Smooth muscle cell (in vitro differentiated cells): ENCODE measurements at regions not wholly inside any gene's neighbourhood (a gene's known extent, or its start where the extent isn't known, plus 50 kb on each side); places are given as distances from the start of the nearest gene placed in this dataset.

ENCODE experiments used
- DNase-seq: peaks from one replicate; lab custom pipeline; 2025; ENCODE audit not compliant: unreplicated experiment; lab: John Stamatoyannopoulos, UW
- H2AFZ ChIP-seq: fragments of 200-600 bp; sonication (generic); 2 replicates; pipeline ENCODE4 v1.6.0; 2016; ENCODE audit warnings: antibody characterized with exemption, low read depth, mild to moderate bottlenecking
- H3F3A ChIP-seq: fragments of 200-600 bp; sonication (generic); 2 replicates; pipeline ENCODE4 v1.6.0; 2017; ENCODE audit warnings: antibody characterized with exemption, low read depth
- H3K27ac ChIP-seq: fragments of 200-600 bp; sonication (generic); 2 replicates; pipeline ENCODE4 v1.5.1; 2016; ENCODE audit warnings: low read depth, mild to moderate bottlenecking
- H3K27me3 ChIP-seq: fragments of 200-600 bp; sonication (generic); 2 replicates; pipeline ENCODE4 v1.6.1; 2016; ENCODE audit warnings: low read depth, mild to moderate bottlenecking
- H3K36me3 ChIP-seq: fragments of 200-600 bp; sonication (generic); 2 replicates; pipeline ENCODE4 v1.5.1; 2016; ENCODE audit warnings: low read depth
- H3K4me1 ChIP-seq: fragments of 200-600 bp; sonication (generic); 2 replicates; pipeline ENCODE4 v1.5.1; 2016; ENCODE audit warnings: low read depth
- H3K4me2 ChIP-seq: fragments of 200-600 bp; sonication (generic); 2 replicates; pipeline ENCODE4 v1.6.0; 2016; ENCODE audit warnings: mild to moderate bottlenecking
- H3K4me3 ChIP-seq: fragments of 200-600 bp; sonication (generic); 2 replicates; pipeline ENCODE4 v1.5.1; 2016; ENCODE audit warnings: mild to moderate bottlenecking
- H3K79me2 ChIP-seq: fragments of 200-600 bp; sonication (generic); 2 replicates; pipeline ENCODE4 v1.6.0; 2016; ENCODE audit warnings: low read depth, mild to moderate bottlenecking
- H3K9ac ChIP-seq: fragments of 200-600 bp; sonication (generic); 2 replicates; pipeline ENCODE4 v1.6.0; 2016; ENCODE audit warnings: low read depth
- H3K9me3 ChIP-seq: fragments of 200-600 bp; sonication (generic); replicated peaks from 2 replicates; pipeline ENCODE4 v1.5.1; 2016; ENCODE audit warnings: low read depth
- H4K20me1 ChIP-seq: fragments of 200-600 bp; sonication (generic); 2 replicates; pipeline ENCODE4 v1.6.0; 2016; ENCODE audit warnings: low read depth
- WGBS: methylation state at CpG from one replicate; pipeline ENCODE4 v1.1.7; 2016; ENCODE audit warnings: low lambda C conversion rate; 5-methylcytosine and 5-hydroxymethylcytosine counted together
- TF ChIP-seq, protein P1 (sequence below): fragments of 200-600 bp; sonication (generic); IDR thresholded peaks from 2 replicates; pipeline ENCODE4 v1.5.1; 2017; ENCODE audit warnings: borderline replicate concordance, mild to moderate bottlenecking, antibody characterized with exemption; ENCODE audit not compliant: insufficient read depth, poor library complexity, severe bottlenecking

DNA sequence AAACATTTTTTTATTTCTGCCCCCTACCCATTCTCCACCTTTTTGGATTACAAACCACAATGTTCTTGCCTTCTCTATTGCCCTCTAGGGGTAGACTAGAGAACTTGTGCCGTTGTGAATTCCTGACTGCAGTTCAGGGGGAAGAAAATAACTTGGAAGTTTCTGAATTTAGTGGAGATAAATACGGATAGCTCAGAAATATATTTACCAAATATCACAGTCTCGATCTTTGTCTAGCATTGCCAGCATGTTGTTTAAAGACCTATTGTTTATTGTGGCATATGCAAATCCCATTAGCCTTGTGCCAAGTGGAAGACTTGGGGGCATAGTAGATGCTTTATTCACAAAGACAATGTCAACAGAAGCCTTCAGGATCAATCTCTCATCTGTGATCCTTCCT lies 154.1 kb upstream of the MMS22L start:
- Histone ChIP-seq H3K27ac (no peak overlapping the region), H3K4me1 (no peaks in the 10 kb centered on the region), H3K36me3 (no peaks in the 10 kb centered on the region), H3K4me2 (no peak overlapping the region), H3K4me3 (no peak overlapping the region), H4K20me1 (no peaks in the 10 kb centered on the region), H3K9ac (no peak overlapping the region), H2AFZ (no peak overlapping the region), H3K27me3 (peaks cover 13% of the 10 kb centered on the region), H3K9me3 (no peaks in the 10 kb centered on the region), H3K79me2 (no peaks in the 10 kb centered on the region), H3F3A (no peaks in the 10 kb centered on the region)
- 20% methylated on average over 3 of the region's 3 CpGs for WGBS
- no peak for DNase-seq
- TF ChIP-seq, protein P1, sequence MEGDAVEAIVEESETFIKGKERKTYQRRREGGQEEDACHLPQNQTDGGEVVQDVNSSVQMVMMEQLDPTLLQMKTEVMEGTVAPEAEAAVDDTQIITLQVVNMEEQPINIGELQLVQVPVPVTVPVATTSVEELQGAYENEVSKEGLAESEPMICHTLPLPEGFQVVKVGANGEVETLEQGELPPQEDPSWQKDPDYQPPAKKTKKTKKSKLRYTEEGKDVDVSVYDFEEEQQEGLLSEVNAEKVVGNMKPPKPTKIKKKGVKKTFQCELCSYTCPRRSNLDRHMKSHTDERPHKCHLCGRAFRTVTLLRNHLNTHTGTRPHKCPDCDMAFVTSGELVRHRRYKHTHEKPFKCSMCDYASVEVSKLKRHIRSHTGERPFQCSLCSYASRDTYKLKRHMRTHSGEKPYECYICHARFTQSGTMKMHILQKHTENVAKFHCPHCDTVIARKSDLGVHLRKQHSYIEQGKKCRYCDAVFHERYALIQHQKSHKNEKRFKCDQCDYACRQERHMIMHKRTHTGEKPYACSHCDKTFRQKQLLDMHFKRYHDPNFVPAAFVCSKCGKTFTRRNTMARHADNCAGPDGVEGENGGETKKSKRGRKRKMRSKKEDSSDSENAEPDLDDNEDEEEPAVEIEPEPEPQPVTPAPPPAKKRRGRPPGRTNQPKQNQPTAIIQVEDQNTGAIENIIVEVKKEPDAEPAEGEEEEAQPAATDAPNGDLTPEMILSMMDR = peak; percentile 78

DNA sequence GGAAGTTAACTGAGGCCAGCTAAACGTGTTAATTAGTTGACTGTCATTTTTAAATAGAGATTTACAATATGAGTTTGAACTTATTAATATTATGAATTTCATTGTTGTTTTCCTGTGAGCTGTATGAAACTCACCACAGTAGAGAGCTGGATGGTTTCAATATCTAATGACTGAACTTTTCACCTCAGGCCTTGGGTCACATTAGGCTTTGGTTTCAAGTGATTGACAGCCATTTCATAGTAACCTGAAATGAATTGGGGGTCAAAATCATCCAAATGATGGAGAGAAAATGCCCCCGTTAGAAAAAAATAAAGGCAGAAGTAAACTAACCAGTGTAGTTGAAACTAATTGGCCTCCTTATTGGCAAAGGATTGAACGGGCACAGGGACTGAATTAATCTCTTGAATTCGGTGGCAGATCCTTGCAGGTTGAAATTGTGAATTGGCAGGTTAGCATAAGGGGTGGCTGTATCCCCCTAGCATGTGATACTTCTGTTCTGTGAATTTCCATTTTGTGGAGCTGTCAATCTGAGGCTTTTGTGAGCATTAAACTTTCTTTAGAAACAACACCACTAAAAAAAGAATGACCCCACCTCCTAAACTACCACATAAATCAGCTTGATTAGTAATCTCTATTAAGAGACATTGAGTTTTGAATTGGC lies 155.1 kb upstream of the MMS22L start:
- no peaks in the 10 kb centered on the region for H3K4me1 ChIP-seq
- TF ChIP-seq, protein P1 = no peak
- H3K27ac ChIP-seq = no peak overlapping the region
- H4K20me1 ChIP-seq = no peaks in the 10 kb centered on the region
- no peaks in the 10 kb centered on the region for H3K79me2 ChIP-seq
- H3K27me3 ChIP-seq = peaks cover 13% of the 10 kb centered on the region
- H3K9ac ChIP-seq = no peak overlapping the region
- H3K4me3 ChIP-seq = no peak overlapping the region
- no peaks in the 10 kb centered on the region for H3K36me3 ChIP-seq
- H3F3A ChIP-seq = no peaks in the 10 kb centered on the region
- no peak overlapping the region for H2AFZ ChIP-seq
- WGBS = 81% methylated on average over 4 of the region's 4 CpGs
- no peaks in the 10 kb centered on the region for H3K9me3 ChIP-seq
- H3K4me2 ChIP-seq = no peak overlapping the region
- DNase-seq = no peak

DNA sequence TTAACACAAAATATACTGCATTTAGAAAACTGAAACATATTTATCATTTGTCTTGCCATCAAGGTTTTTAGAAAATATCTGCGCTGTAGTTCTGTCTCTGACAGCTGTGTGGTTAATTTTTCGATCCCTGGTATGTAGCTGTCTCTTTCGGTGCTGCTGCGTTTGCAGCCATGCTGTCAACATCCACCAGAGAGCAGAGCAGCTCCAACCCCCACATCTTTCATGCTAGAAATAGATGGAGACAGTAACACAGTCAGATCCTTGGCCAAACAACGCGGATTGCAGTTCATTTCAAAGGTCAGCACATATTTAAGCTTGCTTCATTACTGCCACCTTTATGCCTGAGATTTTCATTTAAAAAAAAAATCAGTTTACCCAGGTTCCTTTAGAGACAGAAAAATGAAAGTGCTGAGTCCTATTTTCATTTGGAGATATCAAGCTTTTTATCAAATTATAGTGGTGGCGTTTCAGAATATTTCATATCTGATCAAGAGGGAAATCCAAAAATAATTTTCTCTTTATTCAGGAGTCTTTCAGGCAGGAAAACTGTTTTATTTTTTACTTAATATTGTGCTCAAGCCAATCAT lies 157.7 kb upstream of the MMS22L start:
- Histone ChIP-seq H3K9me3 (no peaks in the 10 kb centered on the region), H3K27me3 (no peaks in the 10 kb centered on the region), H3K9ac (no peak overlapping the region), H2AFZ (peak overlapping the region; percentile 11), H3K4me1 (no peaks in the 10 kb centered on the region), H3K4me2 (peak overlapping the region; percentile 70), H3K4me3 (no peak overlapping the region), H4K20me1 (no peaks in the 10 kb centered on the region), H3K36me3 (no peaks in the 10 kb centered on the region), H3K79me2 (no peaks in the 10 kb centered on the region), H3F3A (no peaks in the 10 kb centered on the region), H3K27ac (no peak overlapping the region)
- DNase-seq = no peak
- 40% methylated on average over 7 of the region's 7 CpGs for WGBS
- TF ChIP-seq, protein P1 = peak; percentile 30
